Transverse colon (tissue), 4 donors: ENCODE measurements at regions not wholly inside any gene's neighbourhood (a gene's known extent, or its start where the extent isn't known, plus 50 kb on each side); places are given as distances from the start of the nearest gene placed in this dataset.
"Not testable (repeated sequence)": the region's sequence is repeated elsewhere in the genome, so short reads cannot be mapped to it uniquely, and the experiment has no call there.

Source experiments
- DNase-seq: peaks from one replicate; pipeline ENCODE4 v3.0.0-alpha.2; 2019
- H3K27ac ChIP-seq, 4 donors: fragments of 200-600 bp; sonication (generic); 2 replicates each; pipeline ENCODE4 v1.5.1; 2016 to 2018; ENCODE audit warnings: inconsistent platforms in 4 of 4
- H3K27me3 ChIP-seq: fragments of 200-600 bp; sonication (generic); 2 replicates; pipeline ENCODE4 v1.5.1; 2017; ENCODE audit warnings: inconsistent platforms
- H3K36me3 ChIP-seq, 4 donors: fragments of 200-600 bp; sonication (generic); 2 replicates each; pipeline ENCODE4 v1.5.1; 2017 to 2019; ENCODE audit warnings: inconsistent platforms in 4 of 4
- H3K4me1 ChIP-seq, 4 donors: fragments of 200-600 bp; sonication (generic); 2 replicates each; pipeline ENCODE4 v1.5.1; 2017 to 2020; ENCODE audit warnings: inconsistent platforms in 4 of 4
- H3K4me3 ChIP-seq, 4 donors: fragments of 200-600 bp; sonication (generic); 1 replicate in 1 of 4; 2 replicates in 3 of 4; pipeline versions ENCODE4 v1.5.1 to v1.6.1; 2017 to 2019; ENCODE audit warnings: inconsistent platforms in 4 of 4
- H3K9me3 ChIP-seq, 2 donors: fragments of 200-600 bp; sonication (generic); 2 replicates each; pipeline ENCODE4 v1.5.1; 2017 to 2019; ENCODE audit warnings: inconsistent platforms in 2 of 2
- CTCF ChIP-seq, 5 experiments: fragments of 200-600 bp in 3 of 5; fragments of 450-650 bp in 2 of 5; sonication (generic) in 3 of 5; IDR thresholded peaks; 1 replicate in 2 of 5; 2 replicates in 3 of 5; pipeline ENCODE4 v1.5.1; 2016 to 2017; ENCODE audit warnings: antibody characterized with exemption in 5 of 5, inconsistent platforms in 3 of 5, mild to moderate bottlenecking in 2 of 5, moderate library complexity in 1 of 5
- EP300 ChIP-seq: sonication (generic); formaldehyde crosslinking; IDR thresholded peaks from one replicate; pipeline ENCODE4 v1.6.1; 2017; ENCODE audit warnings: antibody characterized with exemption, low read depth
- POLR2A ChIP-seq: fragments of 450-650 bp; IDR thresholded peaks from one replicate; pipeline ENCODE4 v1.6.1; 2016; ENCODE audit warnings: antibody characterized with exemption, mild to moderate bottlenecking, moderate library complexity
- POLR2AphosphoS5 ChIP-seq, 3 donors: sonication (generic); formaldehyde crosslinking; IDR thresholded peaks; one replicate each; pipeline ENCODE4 v1.6.1; 2016; ENCODE audit warnings: antibody characterized with exemption in 3 of 3
- WGBS, 2 donors: methylation state at CpG; one replicate each; pipeline ENCODE4 v1.1.5; 2018; ENCODE audit warnings: low coverage in 1 of 2; 5-methylcytosine and 5-hydroxymethylcytosine counted together
- in situ Hi-C, 4 donors: fragments of 200-750 bp; cut with MboI; loops; one replicate each; pipeline versions ENCODE4 v1.15.0 to v1.15.1; 2017; ENCODE audit warnings: low sequenced_read_pairs in 3 of 4, low pct_ligation_motif_present in 1 of 4, low pct_unique_long_range_greater_than_20kb in 1 of 4
- intact Hi-C: fragments of 100-400 bp; cut with DNase I; formaldehyde crosslinking; loops from one replicate; pipeline ENCODE4 v1.15.1; 2023; ENCODE audit warnings: low total_unique reads

- DNase-seq, result no peak
- H3K27me3 ChIP-seq, result no peaks in the 10 kb centered on the region
- in situ Hi-C loops (no loop called here), intact Hi-C loops (no loop called here)
- H3K27ac ChIP-seq, result no peak overlapping the region
- 82 to 89% methylated on average over 5 to 6 of the region's 6 CpGs for WGBS, 2 donors
- H3K4me1 ChIP-seq, result no peaks in the 10 kb centered on the region
- H3K9me3 ChIP-seq, result no peaks in the 10 kb centered on the region
- no peak overlapping the region for H3K4me3 ChIP-seq
- TF ChIP-seq EP300 (no peak), CTCF (IDR thresholded peaks at IDR 0.05) (no peak), POLR2A (no peak), POLR2AphosphoS5 (IDR thresholded peaks at IDR 0.05) (no peak)
- no peaks in the 10 kb centered on the region for H3K36me3 ChIP-seq
Measured at GRCh38 chr3:6326771-6327170, 534.1 kb upstream of the GRM7 start.

GRCh38 chr3:6340980-6341325 is 520.0 kb upstream of the GRM7 start:
- in situ Hi-C loops, H3K36me3 ChIP-seq, H3K27me3 ChIP-seq, DNase-seq, H3K4me3 ChIP-seq, H3K27ac ChIP-seq, H3K9me3 ChIP-seq, intact Hi-C loops, H3K4me1 ChIP-seq: not testable (repeated sequence)
- 90 to 94% methylated on average over 2 to 24 of the region's 24 CpGs for WGBS, 2 donors

GRCh38 chr3:6351752-6352151 is 509.2 kb upstream of the GRM7 start:
- intact Hi-C loops, result no loop called here

GRCh38 chr3:6354653-6355052 is 506.3 kb upstream of the GRM7 start:
- in situ Hi-C loops (no loop called here), intact Hi-C loops (no loop called here)
- Histone ChIP-seq H3K27me3 (no peaks in the 10 kb centered on the region), H3K9me3 (no peaks in the 10 kb centered on the region), H3K36me3 (no peaks in the 10 kb centered on the region), H3K4me3 (no peak overlapping the region), H3K27ac (no peak overlapping the region), H3K4me1 (no peaks in the 10 kb centered on the region)
- TF ChIP-seq POLR2A, result no peak
- TF ChIP-seq EP300, result no peak
- no peak for TF ChIP-seq POLR2AphosphoS5 (IDR thresholded peaks at IDR 0.05)
- TF ChIP-seq CTCF (IDR thresholded peaks at IDR 0.05), result no peak
- 86% methylated on average over 1 of the region's 1 CpG; no CpG with 5 or more reads in 1 of the 2 donors for WGBS, 2 donors
- no peak for DNase-seq

More at GRCh38 chr3:6351752-6352151, 509.2 kb upstream of the GRM7 start:
- no peak for TF ChIP-seq POLR2AphosphoS5 (IDR thresholded peaks at IDR 0.05)
- no peak for TF ChIP-seq EP300
- TF ChIP-seq POLR2A, result no peak
- no peak for TF ChIP-seq CTCF (IDR thresholded peaks at IDR 0.05)
- H3K4me3 ChIP-seq, result no peak overlapping the region
- H3K4me1 ChIP-seq, result no peaks in the 10 kb centered on the region
- DNase-seq, result no peak
- no peaks in the 10 kb centered on the region for H3K9me3 ChIP-seq
- H3K27me3 ChIP-seq, result no peaks in the 10 kb centered on the region
- H3K27ac ChIP-seq, result no peak overlapping the region
- no peaks in the 10 kb centered on the region for H3K36me3 ChIP-seq
- in situ Hi-C loops, result no loop called here
- WGBS, 2 donors, result 29 to 36% methylated on average over 3 of the region's 3 CpGs

GRCh38 chr3:6362406-6362805 is 498.5 kb upstream of the GRM7 start:
- Histone ChIP-seq H3K4me3 (no peak overlapping the region), H3K27ac (no peak overlapping the region), H3K4me1 (no peaks in the 10 kb centered on the region), H3K36me3 (no peaks in the 10 kb centered on the region), H3K27me3 (no peaks in the 10 kb centered on the region), H3K9me3 (no peaks in the 10 kb centered on the region)
- no peak for DNase-seq
- 94 to 95% methylated on average over 4 of the region's 4 CpGs for WGBS, 2 donors
- TF ChIP-seq POLR2A (no peak), POLR2AphosphoS5 (IDR thresholded peaks at IDR 0.05) (no peak), CTCF (IDR thresholded peaks at IDR 0.05) (no peak), EP300 (no peak)
- in situ Hi-C loops, result no loop called here
- intact Hi-C loops, result no loop called here
